HG03457 (cell line): ENCODE measurements at regions not wholly inside any gene's neighbourhood (a gene's known extent, or its start where the extent isn't known, plus 50 kb on each side); places are given as distances from the start of the nearest gene placed in this dataset.

Experiments
- ATAC-seq: cut with Tn5 transposase; IDR thresholded peaks from one replicate; pipeline ENCODE4 v1.9.1; 2021; ENCODE audit warnings: moderate number of reproducible peaks; ENCODE audit not compliant: unreplicated experiment

GRCh38 chr3:116848248-116848829, 138.8 kb downstream of the TUSC7 start:
- ATAC-seq, result no peak

GRCh38 chr3:116849261-116849688, 139.7 kb downstream of the TUSC7 start:
- no peak for ATAC-seq

- no peak for ATAC-seq
These were observed 143.2 kb downstream of the TUSC7 start for GRCh38 chr3:116852803-116853202.

- ATAC-seq, result no peak
These were observed 153.7 kb downstream of the TUSC7 start for GRCh38 chr3:116863270-116863770.

GRCh38 chr3:116863822-116864589, 154.4 kb downstream of the TUSC7 start:
- no peak for ATAC-seq

- ATAC-seq, result no peak
These were observed 155.0 kb downstream of the TUSC7 start for GRCh38 chr3:116864590-116864927.

GRCh38 chr3:116870379-116870778, 160.8 kb downstream of the TUSC7 start:
- ATAC-seq, result no peak

- no peak for ATAC-seq
These were observed 162.3 kb downstream of the TUSC7 start for GRCh38 chr3:116871905-116872304.

GRCh38 chr3:116872688-116873087, 163.1 kb downstream of the TUSC7 start:
- no peak for ATAC-seq

- ATAC-seq, result no peak
These were observed 163.6 kb downstream of the TUSC7 start for GRCh38 chr3:116873142-116873541.

GRCh38 chr3:116877968-116878367, 168.4 kb downstream of the TUSC7 start:
- no peak for ATAC-seq

GRCh38 chr3:116886202-116886893, 176.8 kb downstream of the TUSC7 start:
- ATAC-seq, result peak; percentile 81

GRCh38 chr3:116896116-116896515, 186.5 kb downstream of the TUSC7 start:
- ATAC-seq, result no peak

GRCh38 chr3:116897382-116897781, 187.8 kb downstream of the TUSC7 start:
- ATAC-seq, result no peak

GRCh38 chr3:116899253-116899652, 189.7 kb downstream of the TUSC7 start:
- ATAC-seq, result no peak

- ATAC-seq, result no peak
These were observed 195.8 kb downstream of the TUSC7 start for GRCh38 chr3:116905334-116905733.

GRCh38 chr3:116905794-116906193, 196.2 kb downstream of the TUSC7 start:
- ATAC-seq, result no peak

GRCh38 chr3:116912116-116912515, 202.5 kb downstream of the TUSC7 start:
- ATAC-seq, result no peak

- no peak for ATAC-seq
These were observed 204.4 kb downstream of the TUSC7 start for GRCh38 chr3:116914004-116914403.

GRCh38 chr3:116916836-116917235, 207.3 kb downstream of the TUSC7 start:
- ATAC-seq, result no peak

- ATAC-seq, result no peak
These were observed 211.4 kb downstream of the TUSC7 start for GRCh38 chr3:116920826-116921610.
